Lower leg skin (tissue), 4 donors: ENCODE measurements at regions not wholly inside any gene's neighbourhood (a gene's known extent, or its start where the extent isn't known, plus 50 kb on each side); places are given as distances from the start of the nearest gene placed in this dataset.

Source experiments
- DNase-seq, 2 donors: peaks; one replicate each; pipeline ENCODE4 v3.0.0-alpha.2; 2019; ENCODE audit warnings: low spot score in 2 of 2
- H3K4me3 ChIP-seq: fragments of 200-600 bp; sonication (generic); 2 replicates; pipeline ENCODE4 v1.5.1; 2017; ENCODE audit warnings: mild to moderate bottlenecking, low read depth; ENCODE audit not compliant: poor library complexity, severe bottlenecking
- POLR2A ChIP-seq, 2 donors: fragments of 450-650 bp; IDR thresholded peaks; one replicate each; pipeline ENCODE4 v1.6.1; 2016 to 2017; ENCODE audit warnings: antibody characterized with exemption in 2 of 2, mild to moderate bottlenecking in 1 of 2, moderate library complexity in 1 of 2
- WGBS, 2 donors: methylation state at CpG; one replicate each; pipeline ENCODE4 v1.1.5; 2018; 5-methylcytosine and 5-hydroxymethylcytosine counted together
- intact Hi-C: fragments of 100-400 bp; cut with DNase I; formaldehyde crosslinking; loops from one replicate; pipeline ENCODE4 v1.15.0; 2023; ENCODE audit warnings: low total_unique reads
- TF ChIP-seq, protein P1 (sequence below), 3 donors: fragments of 450-650 bp; IDR thresholded peaks; one replicate each; pipeline ENCODE4 v1.5.1; 2016; ENCODE audit warnings: antibody characterized with exemption in 3 of 3, mild to moderate bottlenecking in 3 of 3, moderate library complexity in 2 of 3

- intact Hi-C loops: no loop called here
- no peak overlapping the region for H3K4me3 ChIP-seq
- TF ChIP-seq, protein P1, sequence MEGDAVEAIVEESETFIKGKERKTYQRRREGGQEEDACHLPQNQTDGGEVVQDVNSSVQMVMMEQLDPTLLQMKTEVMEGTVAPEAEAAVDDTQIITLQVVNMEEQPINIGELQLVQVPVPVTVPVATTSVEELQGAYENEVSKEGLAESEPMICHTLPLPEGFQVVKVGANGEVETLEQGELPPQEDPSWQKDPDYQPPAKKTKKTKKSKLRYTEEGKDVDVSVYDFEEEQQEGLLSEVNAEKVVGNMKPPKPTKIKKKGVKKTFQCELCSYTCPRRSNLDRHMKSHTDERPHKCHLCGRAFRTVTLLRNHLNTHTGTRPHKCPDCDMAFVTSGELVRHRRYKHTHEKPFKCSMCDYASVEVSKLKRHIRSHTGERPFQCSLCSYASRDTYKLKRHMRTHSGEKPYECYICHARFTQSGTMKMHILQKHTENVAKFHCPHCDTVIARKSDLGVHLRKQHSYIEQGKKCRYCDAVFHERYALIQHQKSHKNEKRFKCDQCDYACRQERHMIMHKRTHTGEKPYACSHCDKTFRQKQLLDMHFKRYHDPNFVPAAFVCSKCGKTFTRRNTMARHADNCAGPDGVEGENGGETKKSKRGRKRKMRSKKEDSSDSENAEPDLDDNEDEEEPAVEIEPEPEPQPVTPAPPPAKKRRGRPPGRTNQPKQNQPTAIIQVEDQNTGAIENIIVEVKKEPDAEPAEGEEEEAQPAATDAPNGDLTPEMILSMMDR (IDR thresholded peaks at IDR 0.05): no peak
- no peak for TF ChIP-seq POLR2A (IDR thresholded peaks at IDR 0.05)
- no peak for DNase-seq
These were observed 877.3 kb upstream of the LRRTM1 start for GRCh38 chr2:81181845-81182244.

DNA sequence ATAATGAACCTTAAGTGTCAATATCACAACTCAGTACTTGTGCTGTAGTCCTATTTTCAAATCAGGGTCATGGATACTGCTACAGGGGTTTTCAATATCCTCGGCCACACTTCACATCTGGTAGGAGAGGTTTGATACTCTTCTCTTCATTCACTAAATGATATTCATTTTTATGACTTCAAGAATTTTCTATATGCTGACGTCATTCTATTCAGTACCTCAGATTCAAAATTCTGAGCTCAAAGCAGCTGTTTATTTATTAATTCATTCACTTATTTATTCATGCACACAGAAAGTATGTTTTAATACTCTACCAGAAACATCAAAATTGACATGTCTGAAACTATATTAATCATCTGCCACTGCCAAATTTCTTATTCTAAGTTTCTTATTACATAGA is 866.9 kb upstream of the LRRTM1 start:
- DNase-seq: no peak
- no peak for TF ChIP-seq POLR2A (IDR thresholded peaks at IDR 0.05)
- TF ChIP-seq, protein P1 (IDR thresholded peaks at IDR 0.05): no peak
- intact Hi-C loops: no loop called here
- 78 to 81% methylated on average over 2 of the region's 2 CpGs for WGBS, 2 donors
- H3K4me3 ChIP-seq: no peak overlapping the region

- intact Hi-C loops: no loop called here
- TF ChIP-seq POLR2A (IDR thresholded peaks at IDR 0.05): no peak
- TF ChIP-seq, protein P1 (IDR thresholded peaks at IDR 0.05): no peak
- 76 to 84% methylated on average over 3 of the region's 3 CpGs for WGBS, 2 donors
These were observed 859.0 kb upstream of the LRRTM1 start for GRCh38 chr2:81163583-81163982.

GRCh38 chr2:81158505-81158904 is 854.0 kb upstream of the LRRTM1 start:
- H3K4me3 ChIP-seq: no peak overlapping the region
- no peak for DNase-seq
- TF ChIP-seq POLR2A (IDR thresholded peaks at IDR 0.05): no peak
- TF ChIP-seq, protein P1 (IDR thresholded peaks at IDR 0.05): no peak
- WGBS, 2 donors: 70% methylated on average over 5 of the region's 5 CpGs
- intact Hi-C loops: no loop called here

More at GRCh38 chr2:81163583-81163982, 859.0 kb upstream of the LRRTM1 start:
- no peak overlapping the region for H3K4me3 ChIP-seq
- DNase-seq: no peak

GRCh38 chr2:81148323-81148722 is 843.8 kb upstream of the LRRTM1 start:
- TF ChIP-seq, protein P1 (IDR thresholded peaks at IDR 0.05): no peak
- no peak for TF ChIP-seq POLR2A (IDR thresholded peaks at IDR 0.05)
- no peak for DNase-seq
- whole genome bisulfite sequencing, 2 donors: 80 to 82% methylated on average over 4 of the region's 4 CpGs
- H3K4me3 ChIP-seq: no peak overlapping the region
- intact Hi-C loops: no loop called here

DNA sequence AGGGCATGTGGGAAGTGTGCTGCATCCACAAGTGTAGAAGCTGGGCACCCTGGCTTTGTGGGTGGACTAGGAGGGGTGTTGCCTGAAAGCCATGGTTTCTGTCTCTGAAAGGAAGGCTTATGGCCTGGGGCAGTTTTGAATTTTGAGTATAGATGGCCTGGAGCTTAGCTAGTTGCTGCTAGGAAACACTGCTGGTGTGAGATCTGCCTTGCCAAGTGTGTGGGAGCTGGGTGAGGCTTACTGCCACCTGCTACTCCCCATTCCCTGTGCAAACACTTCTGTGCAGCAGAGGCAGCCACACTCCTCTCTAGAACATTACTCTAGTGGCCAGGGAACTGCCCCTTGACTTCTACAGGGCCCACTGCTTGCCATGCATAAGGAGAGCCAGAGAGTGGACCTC is 831.7 kb upstream of the LRRTM1 start:
- intact Hi-C loops: no loop called here
- TF ChIP-seq, protein P1 (IDR thresholded peaks at IDR 0.05): no peak
- TF ChIP-seq POLR2A (IDR thresholded peaks at IDR 0.05): no peak
- H3K4me3 ChIP-seq: no peak overlapping the region
- DNase-seq: no peak
